ENCODE measurements at regions not wholly inside any gene's neighbourhood (a gene's known extent, or its start where the extent isn't known, plus 50 kb on each side); places are given as distances from the start of the nearest gene placed in this dataset.

- H3K27me3 Mint-ChIP-seq (ENCODE audit: unreplicated experiment), result no peaks in the 10 kb centered on the region
- H3K9me3 Mint-ChIP-seq (ENCODE audit: unreplicated experiment), result no peaks in the 10 kb centered on the region
- no peak overlapping the region for H3K4me3 Mint-ChIP-seq (ENCODE audit: unreplicated experiment)
- H3K4me1 Mint-ChIP-seq (ENCODE audit: low read depth, unreplicated experiment), result no peaks in the 10 kb centered on the region
- no peaks in the 10 kb centered on the region for H3K36me3 Mint-ChIP-seq (ENCODE audit: unreplicated experiment)
- no peak for DNase-seq
- H3K27ac Mint-ChIP-seq (ENCODE audit: unreplicated experiment), result no peak overlapping the region
- no peak for TF ChIP-seq CTCF (IDR thresholded peaks at IDR 0.05; ENCODE audit: partially characterized antibody, unreplicated experiment)
Observed at GRCh38 chr1:182135946-182136345, 74.4 kb upstream of the ZNF648 start.

- no peak for TF ChIP-seq CTCF (IDR thresholded peaks at IDR 0.05; ENCODE audit: partially characterized antibody, unreplicated experiment)
- Mint-ChIP-seq H3K36me3 (ENCODE audit: unreplicated experiment) (no peaks in the 10 kb centered on the region), H3K4me3 (ENCODE audit: unreplicated experiment) (no peak overlapping the region), H3K4me1 (ENCODE audit: low read depth, unreplicated experiment) (no peaks in the 10 kb centered on the region), H3K27ac (ENCODE audit: unreplicated experiment) (no peak overlapping the region), H3K9me3 (ENCODE audit: unreplicated experiment) (no peaks in the 10 kb centered on the region), H3K27me3 (ENCODE audit: unreplicated experiment) (no peaks in the 10 kb centered on the region)
- no peak for DNase-seq
Observed at GRCh38 chr1:182134257-182134656, 72.7 kb upstream of the ZNF648 start.

GRCh38 chr1:182133181-182133580 lies 71.7 kb upstream of the ZNF648 start:
- Mint-ChIP-seq H3K27me3 (ENCODE audit: unreplicated experiment) (no peaks in the 10 kb centered on the region), H3K36me3 (ENCODE audit: unreplicated experiment) (no peaks in the 10 kb centered on the region)

DNA sequence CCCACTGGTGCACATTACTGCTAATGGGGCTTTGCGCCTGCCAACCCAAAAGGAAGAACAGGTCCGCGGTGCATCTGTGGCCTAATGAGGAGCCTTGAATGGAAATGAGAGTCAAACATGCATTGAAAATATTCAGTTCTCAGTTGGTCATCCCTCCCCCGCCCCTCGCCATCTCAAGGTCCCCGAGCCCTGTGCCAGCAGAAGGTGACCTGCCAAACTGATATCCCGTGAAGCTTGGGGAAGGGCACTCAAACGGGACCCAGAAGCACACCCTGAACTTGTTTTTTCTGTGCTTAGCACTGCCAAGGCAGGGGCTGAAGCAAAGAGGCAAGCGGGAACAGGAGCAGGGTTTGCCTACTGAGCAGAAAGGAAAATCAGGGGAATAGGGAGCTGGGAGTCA lies 67.9 kb upstream of the ZNF648 start:
- Mint-ChIP-seq H3K27me3 (ENCODE audit: unreplicated experiment) (no peaks in the 10 kb centered on the region), H3K4me1 (ENCODE audit: low read depth, unreplicated experiment) (no peaks in the 10 kb centered on the region)
- no peak for TF ChIP-seq CTCF (IDR thresholded peaks at IDR 0.05; ENCODE audit: partially characterized antibody, unreplicated experiment)

More at GRCh38 chr1:182133181-182133580, 71.7 kb upstream of the ZNF648 start:
- Mint-ChIP-seq H3K9me3 (ENCODE audit: unreplicated experiment) (no peaks in the 10 kb centered on the region), H3K4me3 (ENCODE audit: unreplicated experiment) (no peak overlapping the region), H3K27ac (ENCODE audit: unreplicated experiment) (no peak overlapping the region), H3K4me1 (ENCODE audit: low read depth, unreplicated experiment) (no peaks in the 10 kb centered on the region)
- DNase-seq, result no peak
- no peak for TF ChIP-seq CTCF (IDR thresholded peaks at IDR 0.05; ENCODE audit: partially characterized antibody, unreplicated experiment)

DNA sequence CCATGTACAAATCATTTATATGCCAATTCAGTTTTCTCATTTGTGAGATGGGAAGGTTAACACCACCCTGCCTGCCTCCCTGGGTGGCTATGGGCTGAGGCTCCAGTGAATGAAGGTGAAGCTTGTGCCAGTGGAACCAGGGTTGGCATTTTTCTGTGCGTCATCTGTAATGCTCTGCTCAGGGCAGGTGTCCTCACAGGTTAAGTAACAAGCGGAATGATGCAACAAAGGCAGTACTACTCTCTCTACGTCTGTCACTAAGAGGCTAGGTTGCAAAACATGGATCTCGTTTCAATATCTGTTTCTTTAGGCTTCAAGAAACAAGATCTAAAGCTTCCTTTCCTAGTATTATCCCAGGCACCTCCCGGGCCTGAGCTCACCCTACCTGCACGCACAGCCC lies 67.0 kb upstream of the ZNF648 start:
- TF ChIP-seq CTCF (IDR thresholded peaks at IDR 0.05; ENCODE audit: partially characterized antibody, unreplicated experiment), result no peak
- H3K36me3 Mint-ChIP-seq (ENCODE audit: unreplicated experiment), result no peaks in the 10 kb centered on the region
- DNase-seq, result no peak
- no peaks in the 10 kb centered on the region for H3K9me3 Mint-ChIP-seq (ENCODE audit: unreplicated experiment)
- H3K27ac Mint-ChIP-seq (ENCODE audit: unreplicated experiment), result no peak overlapping the region
- H3K4me3 Mint-ChIP-seq (ENCODE audit: unreplicated experiment), result no peak overlapping the region
- H3K27me3 Mint-ChIP-seq (ENCODE audit: unreplicated experiment), result no peaks in the 10 kb centered on the region
- H3K4me1 Mint-ChIP-seq (ENCODE audit: low read depth, unreplicated experiment), result no peaks in the 10 kb centered on the region

More for the DNA sequence above, 67.9 kb upstream of the ZNF648 start:
- Mint-ChIP-seq H3K36me3 (ENCODE audit: unreplicated experiment) (no peaks in the 10 kb centered on the region), H3K27ac (ENCODE audit: unreplicated experiment) (no peak overlapping the region), H3K4me3 (ENCODE audit: unreplicated experiment) (no peak overlapping the region), H3K9me3 (ENCODE audit: unreplicated experiment) (no peaks in the 10 kb centered on the region)
- DNase-seq, result no peak

All from glutamatergic neuron (in vitro differentiated cells).